GM18505 (cell line): ENCODE measurements at regions not wholly inside any gene's neighbourhood (a gene's known extent, or its start where the extent isn't known, plus 50 kb on each side); places are given as distances from the start of the nearest gene placed in this dataset.

Experiments used
- ATAC-seq: cut with Tn5 transposase; IDR thresholded peaks from one replicate; pipeline ENCODE4 v1.9.1; 2021; ENCODE audit not compliant: unreplicated experiment
- POLR2A ChIP-seq: IDR thresholded peaks from 4 replicates; pipeline ENCODE4 v1.6.1; 2011; ENCODE audit warnings: borderline replicate concordance; ENCODE audit not compliant: insufficient read depth, insufficient read length; ENCODE audit errors: extremely low read depth

- no peak for ATAC-seq
- TF ChIP-seq POLR2A = no peak
Observed at GRCh38 chr12:45535610-45536180, 193.8 kb upstream of the ARID2 start.

- ATAC-seq = no peak
- no peak for TF ChIP-seq POLR2A
Observed at GRCh38 chr12:45536284-45536683, 193.2 kb upstream of the ARID2 start.

GRCh38 chr12:45540661-45541341 lies 188.7 kb upstream of the ARID2 start:
- ATAC-seq = no peak
- no peak for TF ChIP-seq POLR2A

- TF ChIP-seq POLR2A = no peak
- no peak for ATAC-seq
Observed at GRCh38 chr12:45543887-45544286, 185.6 kb upstream of the ARID2 start.

- no peak for TF ChIP-seq POLR2A
- ATAC-seq = no peak
Observed at GRCh38 chr12:45546545-45546944, 183.0 kb upstream of the ARID2 start.

DNA sequence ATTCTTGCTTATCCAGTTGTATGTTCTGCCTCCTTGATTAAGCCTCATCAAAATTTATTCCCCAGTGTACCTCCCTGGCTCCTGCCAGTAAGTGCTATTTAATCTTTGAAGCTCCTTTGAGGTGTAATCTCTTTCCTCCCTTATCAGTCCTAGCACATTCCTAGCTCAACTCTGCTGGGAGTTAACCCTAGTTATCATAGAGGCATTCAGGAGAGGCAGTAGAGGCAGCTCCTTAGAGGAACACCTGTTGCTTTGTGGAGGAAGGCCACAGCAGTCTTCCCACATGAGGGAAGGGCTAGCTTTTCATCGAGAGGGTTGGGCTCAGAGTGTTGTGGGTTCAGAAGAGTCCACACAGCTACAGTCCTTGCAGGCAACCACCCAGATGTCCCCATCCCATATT lies 182.4 kb upstream of the ARID2 start:
- ATAC-seq = no peak
- TF ChIP-seq POLR2A = no peak

DNA sequence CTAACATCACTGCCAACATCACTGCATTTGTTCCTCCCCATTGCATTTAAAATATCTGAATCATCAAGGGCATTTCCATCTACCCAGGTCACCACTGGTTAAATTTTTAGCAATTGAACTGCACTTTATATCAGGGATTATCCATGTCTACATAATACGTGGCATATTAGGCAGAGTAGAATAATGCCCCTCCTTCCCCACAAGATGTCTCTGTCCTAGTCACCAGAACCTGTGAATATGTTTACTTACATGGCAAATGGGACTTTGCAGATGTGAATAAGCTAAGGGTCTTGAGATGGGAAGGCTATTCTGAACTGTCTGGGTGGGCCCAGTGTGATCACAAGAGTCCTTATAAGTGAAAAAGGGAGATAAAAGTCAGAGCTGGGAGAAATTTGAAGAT lies 181.7 kb upstream of the ARID2 start:
- TF ChIP-seq POLR2A = no peak
- no peak for ATAC-seq

DNA sequence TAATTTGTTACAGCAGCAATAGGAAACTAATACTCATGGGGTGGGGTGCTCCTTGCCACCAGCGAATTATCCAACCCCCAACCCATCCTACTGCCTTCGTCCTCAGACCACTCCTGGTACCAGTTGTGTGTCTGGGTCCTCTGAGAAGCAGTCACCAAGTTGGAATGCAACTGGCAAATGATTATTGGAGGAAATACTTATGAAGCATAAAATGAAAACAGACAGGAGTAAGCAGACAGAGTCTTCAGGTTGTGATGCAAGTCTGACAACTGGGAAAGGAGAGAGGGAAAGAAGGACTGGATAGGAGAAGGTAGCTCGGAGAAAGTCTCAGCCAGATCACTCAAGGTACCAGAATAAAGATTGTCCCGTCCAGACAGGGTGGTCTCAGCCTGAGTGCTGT lies 181.1 kb upstream of the ARID2 start:
- no peak for ATAC-seq
- no peak for TF ChIP-seq POLR2A

GRCh38 chr12:45549337-45549902 lies 180.1 kb upstream of the ARID2 start:
- no peak for ATAC-seq
- TF ChIP-seq POLR2A = no peak

- ATAC-seq = no peak
- TF ChIP-seq POLR2A = no peak
Observed at GRCh38 chr12:45553204-45553603, 176.3 kb upstream of the ARID2 start.

DNA sequence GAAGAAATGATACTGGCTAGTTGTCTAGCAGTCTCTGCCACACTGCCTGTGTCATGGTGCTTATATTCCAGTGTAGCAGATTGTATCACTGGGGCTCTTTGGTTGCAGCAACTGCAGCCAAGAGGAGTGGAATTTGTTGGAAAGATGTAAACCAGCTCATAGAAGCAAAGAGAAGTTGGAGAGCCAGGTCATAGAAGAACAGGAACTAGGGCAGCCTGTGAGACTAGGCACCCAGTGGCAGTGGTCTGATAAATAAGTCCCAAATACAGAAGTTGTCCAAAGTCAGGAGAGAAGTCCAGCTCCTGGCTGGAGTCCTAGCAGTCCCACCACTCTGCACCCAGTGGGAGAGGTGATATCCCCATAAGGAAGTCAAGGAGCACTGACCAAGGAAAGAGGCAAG lies 172.5 kb upstream of the ARID2 start:
- ATAC-seq = no peak
- TF ChIP-seq POLR2A = no peak

GRCh38 chr12:45558353-45558752 lies 171.2 kb upstream of the ARID2 start:
- ATAC-seq = no peak
- no peak for TF ChIP-seq POLR2A

GRCh38 chr12:45559537-45559936 lies 170.0 kb upstream of the ARID2 start:
- TF ChIP-seq POLR2A = no peak
- ATAC-seq = no peak

- TF ChIP-seq POLR2A = no peak
- no peak for ATAC-seq
Observed at GRCh38 chr12:45560689-45561088, 168.8 kb upstream of the ARID2 start.
